Motor neuron (in vitro differentiated cells): ENCODE measurements at regions not wholly inside any gene's neighbourhood (a gene's known extent, or its start where the extent isn't known, plus 50 kb on each side); places are given as distances from the start of the nearest gene placed in this dataset.
"Not testable (repeated sequence)": the region's sequence is repeated elsewhere in the genome, so short reads cannot be mapped to it uniquely, and the experiment has no call there.

Source experiments
- ATAC-seq, 8 experiments: fragments of 200-7000 bp; cut with Tn5 transposase; replicated peaks in 6 of 8; 2 replicates each; pipeline ENCODE4 v1.8.0; 2021; ENCODE audit warnings: mild to moderate bottlenecking in 8 of 8, moderate library complexity in 8 of 8
- H3K27ac ChIP-seq, 2 donors: fragments of 250-450 bp; sonication (Bioruptor Pico); 2 replicates each; pipeline ENCODE4 v1.9.0; 2021; ENCODE audit warnings: antibody characterized with exemption in 2 of 2, mild to moderate bottlenecking in 2 of 2, moderate library complexity in 1 of 2
- H3K4me1 ChIP-seq, 2 donors: fragments of 250-450 bp; sonication (Bioruptor Pico); replicated peaks in 1 of 2; 2 replicates each; pipeline ENCODE4 v1.6.1; 2021; ENCODE audit warnings: antibody characterized with exemption in 2 of 2, mild to moderate bottlenecking in 2 of 2, moderate library complexity in 1 of 2
- H3K4me3 ChIP-seq, 5 donors: fragments of 250-450 bp; sonication (Bioruptor Pico); 2 replicates each; pipeline ENCODE4 v1.9.0; 2021; ENCODE audit warnings: antibody characterized with exemption in 5 of 5, mild to moderate bottlenecking in 5 of 5, moderate library complexity in 4 of 5
- WGBS, 10 experiments: fragments of 450-650 bp; shearing (Covaris generic); methylation state at CpG; one replicate each; pipeline ENCODE4 v1.0.0; 2022; 5-methylcytosine and 5-hydroxymethylcytosine counted together
- in situ Hi-C, 9 experiments: fragments of 400-800 bp; cut with MboI; loops; one replicate each; pipeline ENCODE4 v1.15.0; 2021; ENCODE audit warnings: low sequenced_read_pairs in 9 of 9, low pct_unique_long_range_greater_than_20kb in 2 of 9; ENCODE audit not compliant: unreplicated experiment in 9 of 9

DNA sequence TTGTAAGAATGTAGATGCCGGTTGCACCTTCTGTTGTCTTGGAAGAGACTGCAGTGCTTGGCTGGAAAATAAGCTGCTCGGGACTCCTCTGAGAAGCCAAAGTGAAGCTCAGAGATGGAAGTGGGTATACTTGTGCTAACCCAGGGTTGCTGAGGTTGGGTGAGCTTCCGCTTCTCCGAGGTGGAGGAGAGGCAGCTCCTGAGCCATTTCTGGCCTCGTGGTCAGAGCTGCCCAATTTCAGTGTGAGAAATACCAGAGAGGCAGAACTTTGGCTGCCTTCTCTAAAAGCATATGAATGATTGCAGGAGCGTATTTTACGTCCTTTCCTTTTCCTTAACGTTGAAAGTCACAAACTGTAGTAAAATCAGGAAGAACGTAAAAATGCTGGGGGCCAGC lies 292.0 kb upstream of the PLGLB2 start:
- ATAC-seq, H3K27ac ChIP-seq, H3K4me1 ChIP-seq, H3K4me3 ChIP-seq, in situ Hi-C loops: not testable (repeated sequence)
- no CpG with 5 or more reads among the region's 9 CpGs for WGBS, 10 experiments

DNA sequence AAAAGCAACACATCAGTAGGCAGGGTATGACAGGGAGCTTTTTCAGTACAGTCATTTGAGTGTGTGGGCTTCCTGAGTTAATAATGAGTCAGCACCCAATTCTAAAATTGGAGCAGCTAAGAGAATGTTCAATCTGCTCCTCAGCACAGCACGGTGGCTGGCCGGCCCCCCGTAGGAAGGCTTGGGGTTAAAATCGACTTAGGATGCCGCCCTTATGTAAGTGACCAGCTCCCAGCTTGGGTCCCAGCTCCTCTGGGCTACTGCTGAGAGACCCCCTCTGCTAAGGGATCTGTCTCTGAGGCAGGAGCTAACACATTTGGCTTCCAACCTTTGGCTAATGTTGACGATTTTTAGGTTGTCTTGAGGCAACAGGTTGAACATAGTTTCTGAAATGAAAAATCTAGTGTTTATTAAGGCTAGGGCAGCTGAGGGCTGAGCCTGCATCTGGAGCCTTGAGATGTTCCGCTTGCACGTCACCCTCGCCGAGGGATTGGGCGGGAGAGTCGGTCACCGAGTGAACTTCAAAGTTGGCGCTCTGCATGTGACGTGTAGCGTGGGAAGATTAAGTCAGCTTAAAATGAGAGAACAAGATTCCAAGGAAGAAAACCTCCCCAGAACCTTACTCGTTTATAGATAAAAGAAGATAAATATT lies 291.3 kb upstream of the PLGLB2 start:
- H3K4me1 ChIP-seq, H3K27ac ChIP-seq, in situ Hi-C loops: not testable (repeated sequence)
- WGBS, 10 experiments = no CpG with 5 or more reads among the region's 17 CpGs
- peak overlapping the region in 2 of 5 donors; percentile 24 to 27 for H3K4me3 ChIP-seq
- peak in 7 of 8 experiments; percentile 25 to 55 (median 32) for ATAC-seq

DNA sequence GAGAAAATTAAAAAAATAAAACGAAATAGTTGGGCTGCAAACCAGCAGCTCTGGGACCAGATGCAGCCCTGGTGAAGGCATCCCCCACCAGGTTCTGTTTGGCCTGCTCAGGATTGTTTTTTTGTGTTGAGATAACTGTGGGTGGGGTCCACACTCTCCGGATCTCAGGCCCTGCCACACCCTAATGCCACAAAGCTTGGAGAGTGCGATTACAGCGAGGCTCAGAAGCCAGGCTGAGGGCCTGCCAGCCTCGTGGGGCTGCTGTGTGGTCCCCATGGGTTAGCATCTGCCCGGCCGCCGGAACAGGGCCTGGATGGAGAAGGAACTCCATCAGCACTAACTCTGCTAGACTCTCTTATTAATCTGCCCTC lies 290.8 kb upstream of the PLGLB2 start:
- H3K4me1 ChIP-seq, H3K27ac ChIP-seq, H3K4me3 ChIP-seq, in situ Hi-C loops: not testable (repeated sequence)
- ATAC-seq = peak in 3 of 8 experiments; percentile 8 to 31 (median 12)
- no CpG with 5 or more reads among the region's 8 CpGs for WGBS, 10 experiments

DNA sequence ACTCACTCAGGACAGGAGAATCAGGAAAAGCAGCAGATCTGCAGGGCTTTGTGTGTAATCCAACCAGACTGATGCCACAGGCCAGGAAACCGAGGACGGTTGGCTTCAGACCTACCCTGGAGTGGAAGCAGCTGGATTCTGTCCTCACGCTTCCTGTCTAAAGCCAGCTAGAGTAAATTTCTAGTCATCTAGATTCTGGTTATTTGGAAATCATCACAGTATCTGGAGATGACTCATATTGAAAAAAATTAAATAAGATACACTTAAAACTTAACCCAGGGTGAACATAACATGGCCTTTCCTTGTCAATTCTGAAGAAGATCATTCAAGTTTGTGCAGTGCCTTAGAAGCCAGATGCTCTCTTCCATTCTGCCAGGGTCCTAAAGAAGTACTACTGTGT lies 288.9 kb upstream of the PLGLB2 start:
- H3K27ac ChIP-seq, in situ Hi-C loops, H3K4me3 ChIP-seq, H3K4me1 ChIP-seq, ATAC-seq: not testable (repeated sequence)
- WGBS, 10 experiments = no CpG with 5 or more reads among the region's 3 CpGs

DNA sequence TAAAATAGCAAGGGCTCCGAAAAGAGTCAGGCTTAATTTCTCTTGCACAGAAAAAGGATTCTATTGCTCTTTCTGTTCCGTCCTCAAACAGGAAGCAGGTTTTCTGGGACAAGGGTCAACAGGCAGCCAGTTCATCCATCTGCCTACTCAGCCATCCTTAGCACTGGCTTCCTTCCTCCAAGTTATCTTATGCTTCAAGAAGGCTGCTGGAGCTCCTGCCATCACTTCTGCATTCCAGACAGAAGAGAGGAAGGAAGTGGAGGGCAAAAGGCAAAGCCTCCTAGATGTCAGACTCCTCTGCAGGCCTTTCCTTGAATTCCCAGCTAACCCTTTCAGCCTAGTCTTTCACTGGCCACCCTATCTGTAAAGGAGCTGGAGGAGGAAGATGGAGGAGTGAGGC lies 287.8 kb upstream of the PLGLB2 start:
- ATAC-seq, H3K4me1 ChIP-seq, H3K27ac ChIP-seq, H3K4me3 ChIP-seq, in situ Hi-C loops: not testable (repeated sequence)
- WGBS, 10 experiments = no CpG with 5 or more reads among the region's 2 CpGs

DNA sequence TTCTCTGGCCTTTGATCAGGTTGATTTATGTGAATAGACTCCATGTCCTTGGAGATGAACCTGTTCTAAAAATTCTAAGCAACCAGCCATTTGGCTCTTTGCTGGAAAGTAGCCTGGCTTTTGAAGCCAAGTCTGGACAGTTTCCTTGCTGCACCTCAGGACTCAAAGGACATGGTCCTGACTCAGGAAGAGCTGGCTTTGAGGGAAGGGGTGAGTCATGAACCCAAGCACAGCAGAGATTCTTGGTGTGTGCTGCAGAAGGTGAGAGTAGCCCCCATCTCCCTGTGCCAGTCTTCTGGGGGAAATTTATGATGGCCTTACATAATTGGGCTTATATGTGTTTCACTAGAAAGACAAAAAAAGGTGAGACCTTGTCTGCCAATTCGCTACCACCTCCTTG lies 287.2 kb upstream of the PLGLB2 start:
- H3K4me1 ChIP-seq, in situ Hi-C loops, H3K4me3 ChIP-seq, ATAC-seq, H3K27ac ChIP-seq: not testable (repeated sequence)
- WGBS, 10 experiments = no CpG with 5 or more reads among the region's 1 CpG

DNA sequence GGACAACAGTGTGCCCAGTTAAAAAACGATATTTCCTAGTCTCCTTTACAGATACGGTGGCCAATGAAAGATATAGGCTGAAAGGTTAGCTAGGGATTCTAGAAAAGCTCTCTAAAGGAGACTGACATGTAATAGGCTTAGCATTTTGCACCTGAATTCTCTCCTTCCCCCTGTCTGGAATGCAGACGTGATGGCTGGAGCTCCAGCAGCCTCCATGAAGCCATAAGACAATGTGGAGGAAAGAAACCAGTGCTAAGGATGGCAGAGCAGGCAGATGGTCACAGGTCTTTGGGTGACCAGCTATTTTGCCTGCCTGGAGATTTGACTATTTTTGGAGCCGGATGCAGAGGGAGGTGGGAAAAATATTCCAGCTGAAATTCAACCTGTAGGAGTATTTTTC lies 286.2 kb upstream of the PLGLB2 start:
- H3K27ac ChIP-seq, H3K4me1 ChIP-seq, in situ Hi-C loops, ATAC-seq, H3K4me3 ChIP-seq: not testable (repeated sequence)
- WGBS, 10 experiments = no CpG with 5 or more reads among the region's 4 CpGs

DNA sequence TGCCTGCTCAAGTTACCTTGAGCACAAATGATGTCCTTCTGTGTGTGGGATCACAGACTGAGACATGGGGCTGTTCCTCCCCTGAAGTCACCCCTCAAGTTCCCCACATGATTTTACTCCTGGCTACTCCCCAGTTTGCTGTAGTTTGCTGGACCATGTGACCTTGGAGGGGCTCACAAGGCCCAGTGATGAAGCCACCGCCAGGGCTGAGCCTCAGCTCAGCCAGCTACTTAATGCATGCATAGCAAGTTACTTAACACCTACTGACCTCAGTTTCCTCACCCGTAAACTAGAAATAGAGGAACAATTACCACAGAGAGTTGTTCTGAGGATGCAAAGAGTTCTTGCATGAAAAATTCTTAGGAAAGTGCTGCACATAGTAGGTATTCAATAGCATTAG lies 283.7 kb upstream of the PLGLB2 start:
- no CpG with 5 or more reads among the region's 2 CpGs for WGBS, 10 experiments
- H3K27ac ChIP-seq, H3K4me3 ChIP-seq, in situ Hi-C loops, H3K4me1 ChIP-seq, ATAC-seq: not testable (repeated sequence)

DNA sequence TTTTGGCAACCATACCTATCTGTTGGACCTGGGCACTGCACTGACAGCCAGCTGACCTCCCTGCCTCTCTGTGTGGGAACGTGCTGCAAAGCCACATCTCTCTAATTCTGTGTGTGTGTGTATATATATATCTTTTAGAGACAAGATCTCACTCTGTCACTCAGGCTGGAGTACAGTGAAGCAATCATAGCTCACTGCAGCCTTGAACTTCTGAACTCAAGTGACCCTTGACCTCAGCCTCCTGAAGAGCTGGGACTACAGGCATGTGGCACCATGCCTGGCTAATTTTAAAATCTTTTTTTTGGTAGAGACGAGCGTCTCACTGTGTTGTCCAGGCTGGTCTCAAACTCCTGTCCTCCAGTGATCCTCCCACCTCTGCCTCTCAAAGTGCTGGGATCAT lies 282.2 kb upstream of the PLGLB2 start:
- H3K4me1 ChIP-seq, in situ Hi-C loops, ATAC-seq, H3K4me3 ChIP-seq, H3K27ac ChIP-seq: not testable (repeated sequence)
- no CpG with 5 or more reads among the region's 3 CpGs for WGBS, 10 experiments

DNA sequence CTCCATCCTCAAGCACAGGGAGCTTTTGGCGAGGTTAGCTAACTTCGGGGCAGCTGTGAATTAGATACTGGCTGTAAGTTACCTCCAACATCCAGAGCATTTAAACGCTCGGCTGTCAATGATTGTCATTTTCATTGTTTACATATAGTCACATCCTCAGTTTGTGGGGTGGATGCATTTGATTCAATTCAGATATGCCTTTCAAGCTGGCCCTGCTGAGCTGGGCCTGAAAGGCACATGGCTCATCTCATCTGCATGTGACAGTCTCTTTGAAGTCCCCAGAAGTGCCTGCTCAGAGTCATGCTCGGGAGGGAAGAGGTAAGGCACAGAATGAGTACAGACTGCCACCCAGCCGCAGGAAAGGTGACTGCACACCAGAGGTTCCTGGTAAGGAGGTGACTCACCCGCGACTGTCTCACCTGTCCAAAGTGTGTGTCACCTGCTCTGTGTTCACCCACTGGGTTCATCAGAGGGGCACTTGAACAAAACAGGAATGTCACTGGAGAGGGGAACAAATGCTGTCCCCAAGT lies 281.2 kb upstream of the PLGLB2 start:
- 40 to 80% methylated on average over 1 of the region's 8 CpGs; no CpG with 5 or more reads in 8 of the 10 experiments for WGBS, 10 experiments
- H3K27ac ChIP-seq, in situ Hi-C loops, H3K4me3 ChIP-seq, H3K4me1 ChIP-seq: not testable (repeated sequence)
- peak; percentile 9 to 99 (median 94) for ATAC-seq

DNA sequence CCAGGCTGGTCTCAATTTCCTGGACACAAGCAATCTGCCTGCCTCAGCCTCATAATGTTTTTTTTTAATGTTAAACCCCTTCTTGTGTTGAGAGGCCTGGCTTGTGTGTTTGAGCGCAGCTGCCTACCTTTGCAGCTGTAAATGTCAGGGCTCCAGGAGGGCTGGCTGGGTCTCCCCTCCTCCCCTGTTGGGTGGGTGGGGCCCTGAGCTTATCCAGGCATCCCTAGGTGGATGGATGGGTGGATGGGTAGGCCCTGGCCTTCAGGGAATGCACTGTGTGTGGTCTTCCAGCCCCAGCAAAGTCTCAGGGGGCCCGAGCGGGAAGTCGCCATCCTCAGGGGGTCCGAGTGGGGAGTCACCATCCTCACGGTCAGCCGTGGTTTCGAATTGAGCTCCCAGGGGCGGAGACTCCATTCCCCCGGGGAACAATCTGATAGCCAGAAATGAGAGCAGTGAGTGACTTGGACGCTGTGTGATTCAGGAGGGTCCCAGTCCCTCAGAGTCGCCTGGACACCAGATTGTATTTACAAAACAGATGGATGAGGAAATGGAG lies 279.4 kb upstream of the PLGLB2 start:
- H3K27ac ChIP-seq, in situ Hi-C loops, ATAC-seq, H3K4me3 ChIP-seq, H3K4me1 ChIP-seq: not testable (repeated sequence)
- 72% methylated on average over 5 of the region's 12 CpGs; no CpG with 5 or more reads in 9 of the 10 experiments for WGBS, 10 experiments

DNA sequence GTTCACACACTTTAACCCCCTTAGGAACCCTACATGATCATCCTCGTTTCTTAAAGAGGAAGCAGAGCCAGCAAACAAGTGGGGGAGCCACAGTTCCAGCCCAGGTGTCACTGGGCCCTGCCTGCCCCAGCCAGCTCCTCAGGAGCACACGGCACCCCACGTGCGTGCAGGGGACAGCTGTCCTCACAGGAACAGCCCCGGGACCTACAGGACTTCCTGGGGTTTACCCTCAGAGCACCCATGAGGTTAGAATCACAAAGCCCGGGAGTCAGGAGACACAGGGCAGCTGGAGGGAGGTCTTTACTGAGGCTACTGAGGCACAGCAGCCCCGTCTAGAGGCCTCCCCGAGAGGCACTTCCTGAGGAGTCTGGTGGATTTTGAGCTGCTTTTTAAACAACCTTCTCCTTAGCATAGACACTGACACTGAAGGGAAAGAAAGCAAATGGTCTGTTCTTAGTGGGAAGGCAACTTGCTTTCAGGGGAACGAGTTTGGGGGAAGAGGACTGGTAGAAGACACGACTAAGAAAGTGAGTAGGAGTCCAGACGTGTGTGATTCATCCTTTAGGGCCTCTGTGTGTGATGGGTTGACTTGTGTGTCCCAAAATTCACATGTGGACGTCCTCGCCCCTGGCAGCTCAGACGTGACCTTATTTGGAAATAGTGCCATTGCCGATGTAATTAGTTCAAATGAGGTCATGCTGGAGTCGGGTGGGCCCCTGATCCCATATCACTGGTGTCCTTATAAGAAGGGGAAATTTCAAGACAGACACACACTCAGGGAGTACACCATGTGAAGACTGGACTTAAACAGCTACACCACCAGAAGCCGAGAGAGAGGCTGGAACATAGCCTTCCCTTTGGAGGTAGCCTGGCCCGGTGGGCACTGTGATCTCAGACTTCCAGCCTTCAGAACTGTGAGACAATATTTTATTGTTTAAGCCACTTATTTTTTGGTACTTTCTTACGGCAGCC lies 278.4 kb upstream of the PLGLB2 start:
- in situ Hi-C loops, H3K27ac ChIP-seq: not testable (repeated sequence)
- WGBS, 10 experiments = no CpG with 5 or more reads among the region's 19 CpGs

More for the DNA sequence above, 278.4 kb upstream of the PLGLB2 start:
- ATAC-seq = peak in 2 of 8 experiments; percentile 31 to 51
- H3K4me3 ChIP-seq, H3K4me1 ChIP-seq: not testable (repeated sequence)
